ENCODE measurements at regions not wholly inside any gene's neighbourhood (a gene's known extent, or its start where the extent isn't known, plus 50 kb on each side); places are given as distances from the start of the nearest gene placed in this dataset.

DNA sequence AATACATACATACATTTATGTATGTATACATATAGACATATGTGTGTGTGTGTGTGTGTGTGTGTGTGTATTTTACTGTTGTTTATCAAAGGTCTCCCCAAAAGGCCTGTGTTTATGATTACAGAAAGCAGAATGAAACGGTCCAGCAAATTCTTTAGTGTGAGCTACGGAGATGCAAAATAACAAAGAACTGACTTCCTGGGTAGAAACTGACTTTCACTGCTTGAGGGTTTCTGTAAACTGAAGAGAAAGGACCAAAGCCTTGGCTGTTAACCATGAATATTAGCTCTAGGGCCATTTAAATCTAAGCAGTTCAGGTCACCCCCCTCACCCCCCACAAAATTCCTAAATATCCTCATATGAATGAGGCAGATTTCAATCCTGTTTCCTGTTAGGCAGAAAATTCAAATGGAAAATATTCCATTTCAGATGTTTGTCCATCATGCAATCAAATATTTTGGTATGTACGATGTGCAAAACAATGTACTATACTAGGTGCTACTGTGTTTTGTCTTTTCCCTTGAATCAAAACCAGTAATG, 213.2 kb downstream of the TGFB2 start:
- TF ChIP-seq POLR2A (IDR thresholded peaks at IDR 0.05; ENCODE audit: low read depth, low read length), result no peak
- TF ChIP-seq TAF1 (IDR thresholded peaks at IDR 0.05; ENCODE audit: low read depth, low read length), result no peak
- TF ChIP-seq POLR2AphosphoS5 (IDR thresholded peaks at IDR 0.05; ENCODE audit: low read depth, low read length), result no peak
- TF ChIP-seq SPI1 (IDR thresholded peaks at IDR 0.05; ENCODE audit: low read depth, low read length), result no peak
- TF ChIP-seq PAX5 (IDR thresholded peaks at IDR 0.05; ENCODE audit: insufficient read depth, low read length, severe bottlenecking), result no peak
- no peak for TF ChIP-seq POU2F2 (IDR thresholded peaks at IDR 0.05; ENCODE audit: low read depth, low read length)
